ENCODE measurements at regions not wholly inside any gene's neighbourhood (a gene's known extent, or its start where the extent isn't known, plus 50 kb on each side); places are given as distances from the start of the nearest gene placed in this dataset.

GRCh38 chr1:93808871-93809270, 70.1 kb downstream of the DNTTIP2 start:
- no peak for DNase-seq (ENCODE audit: low spot score)
- TF ChIP-seq CTCF (IDR thresholded peaks at IDR 0.05): no peak
- ATAC-seq (ENCODE audit: low FRiP score): no peak

- no peak for DNase-seq (ENCODE audit: low spot score)
- ATAC-seq (ENCODE audit: low FRiP score): no peak
- TF ChIP-seq CTCF (IDR thresholded peaks at IDR 0.05): no peak
These were observed 71.6 kb downstream of the DNTTIP2 start for GRCh38 chr1:93807311-93807930.

- TF ChIP-seq CTCF (IDR thresholded peaks at IDR 0.05): no peak
- DNase-seq (ENCODE audit: low spot score) (no peak), ATAC-seq (ENCODE audit: low FRiP score) (peak; percentile 73)
These were observed 73.9 kb downstream of the DNTTIP2 start for GRCh38 chr1:93805027-93805610.

GRCh38 chr1:93804412-93804811, 74.6 kb downstream of the DNTTIP2 start:
- DNase-seq (ENCODE audit: low spot score): no peak
- TF ChIP-seq CTCF (IDR thresholded peaks at IDR 0.05): no peak
- peak; percentile 98 for ATAC-seq (ENCODE audit: low FRiP score)

- TF ChIP-seq CTCF (IDR thresholded peaks at IDR 0.05): no peak
- no peak for DNase-seq (ENCODE audit: low spot score)
- ATAC-seq (ENCODE audit: low FRiP score): no peak
These were observed 77.5 kb downstream of the DNTTIP2 start for GRCh38 chr1:93801471-93801870.

GRCh38 chr1:93800856-93801255, 78.2 kb downstream of the DNTTIP2 start:
- no peak for TF ChIP-seq CTCF (IDR thresholded peaks at IDR 0.05)
- DNase-seq (ENCODE audit: low spot score) (no peak), ATAC-seq (ENCODE audit: low FRiP score) (no peak)

DNA sequence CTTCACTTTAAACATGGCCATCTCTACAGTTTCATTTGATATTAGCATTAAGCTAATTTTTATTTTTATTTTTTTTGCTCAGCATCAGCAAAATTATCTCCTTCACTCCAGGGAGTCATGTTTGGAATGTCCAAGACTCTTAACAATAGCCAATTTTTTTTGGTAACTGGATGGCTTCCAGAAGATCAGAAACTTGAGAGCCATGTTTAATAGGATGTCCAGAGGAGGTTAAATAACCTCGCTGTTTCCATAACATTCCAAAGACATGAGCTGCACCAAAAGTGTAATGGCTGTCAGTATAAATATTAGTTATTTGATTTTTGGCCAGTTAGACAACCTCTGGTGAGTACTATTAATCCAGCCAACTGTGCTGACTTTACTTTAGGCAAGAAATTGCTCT, 80.7 kb downstream of the DNTTIP2 start:
- no peak for TF ChIP-seq CTCF (IDR thresholded peaks at IDR 0.05)
- ATAC-seq (ENCODE audit: low FRiP score) (peak; percentile 41), DNase-seq (ENCODE audit: low spot score) (no peak)
